ENCODE measurements at regions not wholly inside any gene's neighbourhood (a gene's known extent, or its start where the extent isn't known, plus 50 kb on each side); places are given as distances from the start of the nearest gene placed in this dataset.

DNA sequence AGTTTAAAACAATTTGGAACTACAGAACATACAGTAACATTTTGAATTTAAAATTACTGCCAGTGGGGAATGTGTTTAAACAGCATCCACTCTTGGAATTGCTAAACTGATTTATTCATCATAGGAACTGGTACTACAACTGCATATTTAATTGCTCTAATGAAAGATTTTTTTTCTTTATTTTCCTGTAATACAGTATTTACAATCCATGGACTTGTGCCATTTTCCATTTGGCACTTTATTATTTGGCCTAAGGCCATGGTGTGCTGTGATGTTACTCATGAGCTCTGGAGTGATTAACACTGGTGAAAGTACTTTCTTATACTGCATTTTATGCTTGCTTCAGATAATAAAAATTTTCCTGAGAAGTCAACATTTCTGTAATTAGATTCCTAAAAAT is 69.7 kb upstream of the NUDT6 start:
- Histone ChIP-seq H3K36me3 (ENCODE audit: control insufficient read depth, insufficient read depth, low read length) (no peaks in the 10 kb centered on the region), H3K4ac (ENCODE audit: low read depth, low read length) (no peak overlapping the region), H2AK9ac (replicated peaks; ENCODE audit: low read depth, low read length, poor library complexity) (no peak overlapping the region), H4K8ac (ENCODE audit: low read depth in 2 of 2, low read length in 2 of 2) (no peak overlapping the region), H2AFZ (replicated peaks; ENCODE audit: low read length, poor library complexity) (no peak overlapping the region), H3K27me3 (ENCODE audit: control insufficient read depth, insufficient read depth, low read length) (no peaks in the 10 kb centered on the region), H3K9me1 (ENCODE audit: insufficient read depth, low read length) (no peaks in the 10 kb centered on the region), H3K27ac (ENCODE audit: insufficient read depth, low read length) (no peak overlapping the region), H2BK15ac (ENCODE audit: low read depth, low read length) (no peak overlapping the region), H3K14ac (replicated peaks; ENCODE audit: low read depth, low read length) (no peak overlapping the region), H3K23ac (ENCODE audit: low read depth, low read length) (no peak overlapping the region), H4K20me1 (ENCODE audit: insufficient read depth, low read length) (no peaks in the 10 kb centered on the region), H3K79me1 (ENCODE audit: low read depth in 1 of 2, low read length in 2 of 2) (peaks cover 9 to 10% of the 10 kb centered on the region in 2 experiments; a peak in 3 of 4 replicates), H3K4me3 (ENCODE audit: insufficient read depth, low read depth, low read length) (no peak overlapping the region), H2AK5ac (ENCODE audit: low read depth, low read length) (no peak overlapping the region), H4K5ac (ENCODE audit: low read depth, low read length) (no peak overlapping the region), H3K56ac (ENCODE audit: extremely low read depth, insufficient read depth, low read length) (no peak overlapping the region), H3K9ac (ENCODE audit: low read depth, low read length) (no peak overlapping the region), H2BK20ac (ENCODE audit: low read depth, low read length) (no peak overlapping the region), H2BK120ac (ENCODE audit: low read depth, low read length) (no peak overlapping the region), H3K9me3 (ENCODE audit: control insufficient read depth, insufficient read depth, low read length) (peaks cover 9% of the 10 kb centered on the region), H4K91ac (ENCODE audit: insufficient read depth, low read depth, low read length) (no peak overlapping the region), H2BK5ac (ENCODE audit: low read depth, low read length, poor library complexity, severe bottlenecking) (no peak overlapping the region), H3K18ac (ENCODE audit: low read depth, low read length) (no peak overlapping the region), H3K4me1 (ENCODE audit: control insufficient read depth, insufficient read depth, low read length) (no peaks in the 10 kb centered on the region), H3K4me2 (ENCODE audit: low read depth, low read length) (no peak overlapping the region)
- BruUV-seq (replicated peaks): no TSS peak
- ATAC-seq (ENCODE audit: low read depth) (no peak), DNase-seq (no peak)
- intact Hi-C loops (cut with micrococcal nuclease): no loop called here
- CTCF ChIA-PET: no interaction called here
- dilution Hi-C loops (cut with HindIII; ENCODE audit: low sequenced_read_pairs, unreplicated experiment): no loop called here
- in situ Hi-C loops (cut with MboI; ENCODE audit: low sequenced_read_pairs): no loop called here
- POLR2A ChIA-PET (ENCODE audit: unreplicated experiment): no interaction called here
- no peak for TF ChIP-seq POLR2A (IDR thresholded peaks at IDR 0.05; ENCODE audit: low read depth, low read length)
- no peak for TF ChIP-seq FOS (IDR thresholded peaks at IDR 0.05; ENCODE audit: low read depth, low read length)
- no peak for TF ChIP-seq SMC3 (IDR thresholded peaks at IDR 0.05; ENCODE audit: low read depth, low read length)
- TF ChIP-seq RAD21 (IDR thresholded peaks at IDR 0.05; ENCODE audit: low read length): no peak
- TF ChIP-seq, protein P1, sequence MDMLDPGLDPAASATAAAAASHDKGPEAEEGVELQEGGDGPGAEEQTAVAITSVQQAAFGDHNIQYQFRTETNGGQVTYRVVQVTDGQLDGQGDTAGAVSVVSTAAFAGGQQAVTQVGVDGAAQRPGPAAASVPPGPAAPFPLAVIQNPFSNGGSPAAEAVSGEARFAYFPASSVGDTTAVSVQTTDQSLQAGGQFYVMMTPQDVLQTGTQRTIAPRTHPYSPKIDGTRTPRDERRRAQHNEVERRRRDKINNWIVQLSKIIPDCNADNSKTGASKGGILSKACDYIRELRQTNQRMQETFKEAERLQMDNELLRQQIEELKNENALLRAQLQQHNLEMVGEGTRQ (IDR thresholded peaks at IDR 0.05; ENCODE audit: low read depth, low read length): no peak
- TF ChIP-seq, protein P2, sequence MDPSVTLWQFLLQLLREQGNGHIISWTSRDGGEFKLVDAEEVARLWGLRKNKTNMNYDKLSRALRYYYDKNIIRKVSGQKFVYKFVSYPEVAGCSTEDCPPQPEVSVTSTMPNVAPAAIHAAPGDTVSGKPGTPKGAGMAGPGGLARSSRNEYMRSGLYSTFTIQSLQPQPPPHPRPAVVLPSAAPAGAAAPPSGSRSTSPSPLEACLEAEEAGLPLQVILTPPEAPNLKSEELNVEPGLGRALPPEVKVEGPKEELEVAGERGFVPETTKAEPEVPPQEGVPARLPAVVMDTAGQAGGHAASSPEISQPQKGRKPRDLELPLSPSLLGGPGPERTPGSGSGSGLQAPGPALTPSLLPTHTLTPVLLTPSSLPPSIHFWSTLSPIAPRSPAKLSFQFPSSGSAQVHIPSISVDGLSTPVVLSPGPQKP (IDR thresholded peaks at IDR 0.05; ENCODE audit: borderline replicate concordance, low read depth, low read length): no peak
- no peak for TF ChIP-seq RCOR1 (IDR thresholded peaks at IDR 0.05; ENCODE audit: insufficient replicate concordance, low read length)
- TF ChIP-seq CHD1 (IDR thresholded peaks at IDR 0.05; ENCODE audit: low read depth, low read length): no peak
- TF ChIP-seq CEBPB (IDR thresholded peaks at IDR 0.05; ENCODE audit: low read depth, low read length): no peak
- TF ChIP-seq NFE2L2 (IDR thresholded peaks at IDR 0.05; ENCODE audit: low read depth, low read length): no peak
- TF ChIP-seq MXI1 (IDR thresholded peaks at IDR 0.05; ENCODE audit: borderline replicate concordance, low read depth, low read length): no peak
- no peak for TF ChIP-seq RFX5 (IDR thresholded peaks at IDR 0.05; ENCODE audit: low read depth, low read length)
- no peak for TF ChIP-seq BHLHE40 (IDR thresholded peaks at IDR 0.05; ENCODE audit: low read depth, low read length)
- TF ChIP-seq, protein P3, sequence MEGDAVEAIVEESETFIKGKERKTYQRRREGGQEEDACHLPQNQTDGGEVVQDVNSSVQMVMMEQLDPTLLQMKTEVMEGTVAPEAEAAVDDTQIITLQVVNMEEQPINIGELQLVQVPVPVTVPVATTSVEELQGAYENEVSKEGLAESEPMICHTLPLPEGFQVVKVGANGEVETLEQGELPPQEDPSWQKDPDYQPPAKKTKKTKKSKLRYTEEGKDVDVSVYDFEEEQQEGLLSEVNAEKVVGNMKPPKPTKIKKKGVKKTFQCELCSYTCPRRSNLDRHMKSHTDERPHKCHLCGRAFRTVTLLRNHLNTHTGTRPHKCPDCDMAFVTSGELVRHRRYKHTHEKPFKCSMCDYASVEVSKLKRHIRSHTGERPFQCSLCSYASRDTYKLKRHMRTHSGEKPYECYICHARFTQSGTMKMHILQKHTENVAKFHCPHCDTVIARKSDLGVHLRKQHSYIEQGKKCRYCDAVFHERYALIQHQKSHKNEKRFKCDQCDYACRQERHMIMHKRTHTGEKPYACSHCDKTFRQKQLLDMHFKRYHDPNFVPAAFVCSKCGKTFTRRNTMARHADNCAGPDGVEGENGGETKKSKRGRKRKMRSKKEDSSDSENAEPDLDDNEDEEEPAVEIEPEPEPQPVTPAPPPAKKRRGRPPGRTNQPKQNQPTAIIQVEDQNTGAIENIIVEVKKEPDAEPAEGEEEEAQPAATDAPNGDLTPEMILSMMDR (conservative IDR thresholded peaks at IDR 0.05; ENCODE audit: low read depth, low read length): no peak
- TF ChIP-seq MAZ (IDR thresholded peaks at IDR 0.05; ENCODE audit: borderline replicate concordance, low read depth, low read length): no peak
- no peak for TF ChIP-seq MAFK (IDR thresholded peaks at IDR 0.05; ENCODE audit: low read depth, low read length)
